NCI-H1436 treated with DMSO at 0.1 percent for 48 hours (cell line): ENCODE measurements at regions not wholly inside any gene's neighbourhood (a gene's known extent, or its start where the extent isn't known, plus 50 kb on each side); places are given as distances from the start of the nearest gene placed in this dataset.

Experiments
- DNase-seq: peaks from one replicate; lab custom pipeline; 2025; lab: John Stamatoyannopoulos, UW

DNA sequence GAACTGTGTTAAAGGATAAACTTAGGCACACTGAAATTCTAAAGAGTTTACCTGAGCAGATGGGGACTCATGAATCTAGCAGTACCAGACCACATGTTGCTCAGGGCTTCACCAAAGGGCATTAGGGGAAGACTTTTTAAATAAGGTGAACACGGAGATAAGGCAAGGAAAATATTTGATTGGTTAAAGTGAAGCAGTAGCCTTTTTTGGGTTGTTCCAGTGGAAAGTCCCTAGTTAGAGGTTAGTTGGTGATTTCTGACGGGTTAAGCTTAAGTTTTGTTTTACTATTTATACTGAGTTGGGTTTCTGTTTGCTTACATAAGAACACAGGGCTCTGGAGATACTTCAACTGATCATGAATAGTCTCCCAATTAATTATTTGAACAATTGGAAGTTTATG is 722.5 kb downstream of the SOCS6 start:
- DNase-seq: no peak

DNA sequence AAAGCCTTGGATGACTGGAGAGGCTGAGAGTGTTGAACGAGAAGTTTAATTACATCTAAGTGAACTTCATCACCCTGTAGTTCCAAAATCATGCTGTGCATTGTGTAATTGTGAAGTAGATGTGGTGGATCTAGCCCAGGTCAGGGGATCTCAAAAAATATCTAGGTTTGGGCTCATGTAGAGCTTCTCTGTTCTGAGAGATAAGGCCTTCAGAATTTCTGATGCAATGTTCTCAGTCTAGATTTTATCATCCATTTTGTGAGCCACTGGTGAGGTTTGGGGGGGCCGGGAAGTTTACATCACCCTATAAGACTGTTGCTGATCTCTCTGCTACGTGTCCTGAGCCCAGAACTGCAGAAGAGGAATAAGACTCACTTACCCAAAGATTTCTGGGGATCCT is 719.4 kb downstream of the SOCS6 start:
- no peak for DNase-seq

DNA sequence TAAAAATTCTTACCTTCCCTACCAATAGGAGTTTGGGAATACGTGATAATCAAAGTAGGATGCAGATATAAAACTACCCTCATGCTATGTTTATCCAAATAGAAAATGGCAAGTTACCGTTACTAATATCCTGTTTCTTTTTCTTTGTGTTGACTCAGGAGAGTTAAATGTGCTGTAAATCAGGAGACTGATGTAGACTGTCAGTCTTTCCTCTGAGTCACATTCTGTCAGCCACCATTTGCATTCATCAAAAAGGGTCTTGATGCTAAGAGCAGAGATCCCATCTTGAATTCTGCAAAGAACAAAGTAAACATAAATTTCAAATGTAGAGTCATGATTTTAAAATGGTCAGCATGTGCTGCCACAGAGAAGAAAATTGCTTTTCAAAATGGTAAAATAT is 712.8 kb downstream of the SOCS6 start:
- DNase-seq: no peak

DNA sequence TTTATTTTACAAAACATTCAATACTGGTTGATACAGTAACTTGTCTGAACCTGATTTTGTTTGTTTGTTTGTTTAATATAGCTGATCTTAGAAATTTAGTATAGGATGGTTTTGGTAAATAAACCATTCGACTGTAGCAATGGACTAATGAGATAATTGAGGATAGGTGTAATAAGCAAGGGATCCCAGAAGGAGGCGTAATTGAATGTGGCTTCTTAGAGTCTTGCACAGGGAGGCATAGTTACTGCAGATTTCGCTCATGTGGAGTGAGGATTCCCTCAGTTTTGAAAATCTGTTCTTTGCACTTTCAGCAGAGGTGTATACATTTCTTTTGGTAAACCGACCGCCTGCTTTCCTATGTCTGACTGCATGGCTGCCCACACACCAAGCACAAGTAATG is 709.6 kb downstream of the SOCS6 start:
- DNase-seq: no peak

DNA sequence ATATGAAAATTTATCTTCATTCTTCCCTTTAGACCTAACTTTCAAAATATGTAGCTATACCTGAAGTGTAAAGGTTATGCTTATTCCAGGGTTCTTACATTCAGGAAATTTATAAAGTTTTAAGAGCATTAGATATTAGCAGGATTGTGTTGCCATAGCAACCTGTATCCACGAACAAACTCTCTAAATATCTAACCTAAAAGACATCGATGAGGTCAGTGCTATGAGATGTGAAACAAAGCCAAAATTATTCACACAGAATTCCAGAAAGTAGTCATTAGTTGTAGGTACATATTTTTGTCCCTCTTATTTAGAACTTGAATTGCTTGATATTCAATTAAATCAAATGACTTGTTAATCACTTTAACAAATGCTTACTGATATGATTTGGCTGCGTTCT is 705.3 kb downstream of the SOCS6 start:
- no peak for DNase-seq

DNA sequence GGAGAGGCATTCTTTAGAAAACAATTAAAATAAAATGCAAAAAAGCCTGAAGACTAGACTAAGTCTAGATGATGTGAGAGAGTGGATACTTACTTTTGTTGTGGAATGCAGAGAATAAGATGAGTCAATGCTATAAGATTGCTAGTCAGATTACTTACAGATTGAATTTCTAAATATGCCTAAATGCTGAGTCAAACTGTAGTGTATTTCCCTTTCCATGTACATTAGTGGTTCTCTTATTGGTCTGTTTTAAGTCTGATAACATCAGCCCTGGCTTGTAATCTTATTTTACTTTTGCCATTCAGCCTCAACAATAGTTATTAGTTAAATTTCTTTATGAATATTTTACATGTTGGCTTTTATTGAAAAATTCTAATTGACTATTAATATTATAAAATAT is 702.7 kb downstream of the SOCS6 start:
- DNase-seq: no peak

DNA sequence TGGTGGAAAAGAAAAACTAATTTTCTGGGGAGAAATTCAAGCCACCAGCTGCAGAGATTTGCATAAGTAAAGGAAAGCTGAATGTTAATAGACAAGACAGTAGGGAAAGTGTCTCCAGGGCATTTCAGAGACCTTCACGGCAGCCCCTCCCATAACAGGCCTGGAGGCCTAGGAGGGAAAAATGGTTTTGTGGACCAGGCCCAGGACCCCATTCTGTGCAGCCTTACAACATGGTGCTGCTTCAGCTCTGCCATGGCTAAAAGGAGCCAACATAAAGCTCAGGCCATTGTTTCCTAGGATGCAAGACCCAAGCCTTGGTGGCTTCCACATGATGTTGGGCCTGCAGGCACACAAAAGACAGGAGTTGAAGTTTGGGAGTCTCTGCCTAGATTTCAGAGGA is 697.1 kb downstream of the SOCS6 start:
- DNase-seq: no peak

DNA sequence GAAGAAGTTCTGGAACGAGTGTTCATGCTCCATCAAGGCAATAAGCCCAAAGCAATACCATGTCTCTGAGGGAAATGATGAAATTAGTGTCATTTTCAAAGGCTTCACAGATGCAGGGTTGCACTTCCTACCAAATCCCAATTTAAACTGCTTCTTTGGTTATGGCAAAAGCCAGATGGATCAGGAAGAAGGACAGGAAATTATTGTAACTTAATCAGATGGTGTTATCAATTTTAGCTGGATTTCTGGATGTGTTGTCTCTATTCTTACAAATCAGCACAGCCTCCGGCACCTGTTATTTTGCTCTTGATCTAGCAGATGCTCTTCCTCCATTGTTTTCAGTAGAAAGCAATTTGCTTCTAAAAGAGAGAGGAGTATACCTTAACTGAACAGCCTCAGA is 693.4 kb downstream of the SOCS6 start:
- no peak for DNase-seq

DNA sequence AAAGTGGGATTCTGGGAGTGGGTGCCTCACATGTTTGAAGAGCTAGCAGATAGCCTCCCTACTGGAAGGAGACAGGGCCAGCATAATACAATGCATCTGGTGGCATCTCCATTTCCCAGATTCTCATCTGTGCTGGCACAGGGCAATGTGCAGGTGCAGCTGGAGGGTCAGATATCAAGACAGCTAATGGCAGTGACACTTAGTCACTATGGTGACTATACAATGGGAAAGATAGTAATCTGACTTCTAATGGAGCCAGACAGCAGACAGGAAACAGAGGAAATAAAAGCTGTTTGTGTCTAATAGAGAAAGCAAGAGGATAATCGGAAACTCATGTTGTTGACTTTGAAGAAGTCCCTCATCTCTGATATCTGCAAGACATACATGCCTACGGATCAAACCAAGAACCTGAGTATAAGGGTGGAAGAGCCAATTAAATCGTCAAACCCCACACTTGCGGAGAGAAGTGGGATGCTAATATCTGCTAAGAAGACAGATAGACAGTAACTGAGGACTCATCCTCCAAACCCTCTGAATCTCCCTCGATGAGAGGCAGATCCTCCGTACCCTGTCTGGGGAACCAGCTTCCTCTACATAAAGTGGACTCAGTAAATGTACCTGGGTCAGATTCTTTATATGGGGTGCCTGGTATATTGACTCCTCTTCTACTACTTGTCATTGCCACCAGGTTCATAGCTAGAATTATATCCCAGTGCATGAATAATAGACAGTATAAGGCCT is 692.7 kb downstream of the SOCS6 start:
- no peak for DNase-seq

DNA sequence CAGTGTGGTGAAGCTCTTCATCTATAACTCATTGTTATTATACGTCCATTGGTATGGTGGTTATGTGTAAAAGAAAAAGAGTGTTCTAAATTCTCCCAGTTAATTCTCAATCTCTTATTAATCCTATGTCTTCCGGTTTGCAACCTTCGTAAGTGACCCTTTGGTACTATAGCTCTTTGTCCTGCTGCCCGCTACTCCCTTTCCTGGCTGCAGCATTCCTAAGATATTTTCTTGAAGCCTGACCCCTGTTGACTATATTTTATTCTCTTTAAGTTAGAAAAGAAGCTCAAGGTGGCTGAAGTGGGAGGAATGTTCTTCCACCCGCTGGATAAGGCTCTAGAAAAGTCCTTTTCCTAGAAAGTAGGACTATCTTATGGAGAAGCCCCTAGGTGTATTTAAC is 684.8 kb downstream of the SOCS6 start:
- DNase-seq: no peak

DNA sequence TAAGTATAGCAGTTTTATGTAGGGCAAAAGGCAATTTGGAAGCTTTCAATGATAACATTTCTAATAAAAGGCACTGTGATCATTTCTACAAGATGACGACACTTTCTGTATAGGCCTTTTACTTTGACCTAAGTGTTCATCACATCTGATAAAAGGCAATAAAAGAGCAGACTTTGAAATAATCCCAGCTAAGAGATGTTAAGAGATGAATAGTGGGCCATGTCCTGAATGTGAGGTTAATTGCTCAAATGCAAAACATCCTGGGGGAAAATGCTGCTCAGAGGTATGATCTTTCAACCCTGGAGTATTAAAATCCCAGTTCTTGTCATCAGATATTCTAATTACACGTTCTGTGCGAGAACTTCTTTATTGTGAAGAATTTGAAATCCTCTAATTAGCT is 677.6 kb downstream of the SOCS6 start:
- DNase-seq: no peak

DNA sequence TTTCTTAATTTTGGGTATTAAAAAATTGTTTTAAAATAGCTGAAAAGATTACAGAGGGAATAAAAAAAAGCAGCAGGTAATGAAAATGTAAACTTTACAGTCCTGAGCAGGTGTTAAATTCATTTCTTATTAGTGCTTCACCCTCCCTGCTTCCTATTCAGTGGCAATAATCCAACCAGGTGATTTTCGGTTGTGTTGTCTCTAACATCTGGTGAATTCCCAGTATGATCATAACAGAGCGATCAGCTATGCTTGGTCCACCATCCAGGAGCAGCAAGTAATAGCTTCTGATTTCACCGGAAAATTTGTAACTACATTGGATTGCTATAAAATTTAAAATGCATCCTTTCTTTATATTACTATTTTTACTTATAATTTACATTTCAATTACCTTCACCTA is 673.1 kb downstream of the SOCS6 start:
- DNase-seq: no peak

DNA sequence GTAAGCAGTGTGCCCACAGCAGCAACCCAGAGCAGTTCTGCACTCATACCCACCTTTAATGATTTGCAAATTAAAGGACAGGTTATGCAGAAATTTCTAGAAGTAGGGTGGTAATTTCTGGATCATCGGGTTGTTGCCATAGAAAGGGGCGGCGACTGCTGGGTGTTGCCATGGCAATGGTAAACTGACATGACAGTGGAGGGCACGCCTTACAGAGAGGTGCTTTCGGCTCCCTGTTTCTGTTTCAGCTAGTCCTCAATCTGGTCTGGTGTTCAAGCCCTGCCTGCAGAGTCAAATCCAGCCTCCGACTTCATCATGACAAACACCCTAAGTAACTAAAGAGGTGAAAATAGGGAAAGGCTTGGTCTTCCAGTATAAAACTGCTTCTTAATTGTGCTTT is 667.7 kb downstream of the SOCS6 start:
- no peak for DNase-seq

DNA sequence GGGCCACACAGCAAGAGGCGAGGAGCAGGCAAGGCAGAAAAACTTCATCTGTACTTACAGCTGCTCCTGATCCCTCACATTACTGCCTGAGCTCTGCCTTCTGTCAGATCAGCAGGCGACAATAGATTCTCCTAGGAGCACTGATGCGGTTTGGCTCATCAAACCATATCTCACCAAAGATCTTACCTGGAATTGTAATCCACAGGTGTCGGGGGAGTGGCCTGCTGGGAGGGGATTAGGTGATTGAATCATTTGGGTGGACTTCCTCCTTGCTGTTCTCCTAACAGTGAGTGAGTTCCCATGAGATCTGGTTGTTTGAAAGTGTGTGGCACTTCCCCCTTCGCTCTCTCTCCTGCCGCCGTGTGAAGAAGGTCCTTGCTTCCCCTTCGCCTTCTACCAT is 647.3 kb downstream of the SOCS6 start:
- DNase-seq: no peak

DNA sequence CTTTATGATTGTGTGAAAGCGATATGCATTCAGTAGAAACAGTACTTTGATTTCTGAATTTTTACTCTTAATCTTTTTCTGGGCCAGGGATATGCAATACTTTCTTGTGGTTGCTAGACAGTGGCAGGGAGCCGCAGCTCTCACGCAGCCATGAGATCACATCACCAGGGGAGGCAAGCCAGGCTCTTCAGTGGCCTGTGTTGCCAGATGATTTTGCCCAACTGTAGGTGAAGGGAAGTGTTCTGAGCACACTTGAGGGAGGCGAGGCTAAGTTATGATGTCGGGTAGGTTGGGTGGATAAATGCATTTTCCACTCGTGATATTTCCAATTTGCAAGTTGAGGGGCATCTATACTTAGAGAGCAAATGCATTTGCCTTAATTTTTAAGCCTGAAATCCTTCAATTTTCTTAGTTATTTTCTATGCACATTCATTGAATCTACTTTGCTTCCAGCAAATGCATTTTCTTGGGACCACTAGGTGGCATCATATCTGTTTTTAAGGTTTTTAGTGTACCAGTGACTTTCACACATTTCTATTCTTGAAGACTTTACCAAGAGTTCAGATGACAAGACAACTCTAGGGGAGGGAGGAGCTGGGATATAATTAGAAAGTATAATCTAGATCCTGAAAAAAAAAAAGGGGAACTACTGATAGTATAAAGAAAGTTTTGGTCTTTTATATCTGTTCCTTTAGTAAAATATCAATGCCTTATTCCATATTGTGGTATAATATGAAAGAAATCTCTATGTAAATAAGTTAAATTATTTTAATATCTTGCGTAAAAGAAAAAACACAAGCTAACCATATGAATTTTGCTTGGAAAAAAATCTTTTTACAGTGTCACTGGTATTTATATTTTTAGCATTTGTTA is 643.3 kb downstream of the SOCS6 start:
- DNase-seq: peak; percentile 9

DNA sequence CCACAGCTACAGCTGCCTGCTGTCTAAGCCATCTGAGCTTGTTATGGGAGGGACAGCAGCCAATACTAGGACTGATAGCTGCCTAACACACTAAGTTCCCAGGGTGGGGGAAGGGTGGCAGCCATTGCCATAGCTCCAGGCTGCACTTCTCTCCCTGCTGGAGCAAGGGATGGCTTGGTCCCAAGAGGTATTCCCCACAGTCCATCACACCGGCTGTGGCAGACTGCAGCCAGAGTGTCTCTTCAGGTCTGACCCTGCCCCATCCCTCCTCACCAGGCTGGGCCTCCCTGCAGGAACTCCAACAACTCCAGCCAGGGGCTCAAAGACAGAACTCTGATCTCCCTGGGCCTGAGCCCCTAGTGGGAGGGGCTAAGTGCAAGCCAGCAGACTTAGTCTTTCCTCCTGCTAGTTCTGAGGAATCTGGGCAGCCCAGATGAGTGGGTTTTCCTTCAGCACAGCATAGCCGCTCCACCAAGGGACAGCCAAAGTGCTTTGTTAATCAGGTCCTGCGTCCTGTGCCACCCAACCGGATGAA is 632.1 kb downstream of the SOCS6 start:
- DNase-seq: no peak

DNA sequence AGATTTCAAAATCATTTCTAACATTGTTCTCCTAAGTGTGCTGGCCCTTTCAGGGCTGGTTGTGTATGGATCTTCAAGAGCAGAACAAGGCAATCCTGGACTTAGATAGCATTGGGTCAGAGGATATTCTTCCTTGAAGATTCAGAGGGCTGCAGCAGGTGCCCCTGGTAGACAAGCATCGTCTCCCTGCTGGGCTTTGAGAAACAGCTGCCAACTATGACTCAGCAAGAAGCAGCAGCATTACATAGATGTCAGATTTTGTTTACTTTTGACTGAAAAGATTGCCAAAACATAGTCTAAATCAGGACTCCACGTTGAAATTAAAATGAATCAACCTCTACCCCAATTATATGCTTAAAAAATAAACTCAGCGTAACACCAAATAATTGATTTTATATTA is 618.8 kb downstream of the SOCS6 start:
- DNase-seq: no peak

DNA sequence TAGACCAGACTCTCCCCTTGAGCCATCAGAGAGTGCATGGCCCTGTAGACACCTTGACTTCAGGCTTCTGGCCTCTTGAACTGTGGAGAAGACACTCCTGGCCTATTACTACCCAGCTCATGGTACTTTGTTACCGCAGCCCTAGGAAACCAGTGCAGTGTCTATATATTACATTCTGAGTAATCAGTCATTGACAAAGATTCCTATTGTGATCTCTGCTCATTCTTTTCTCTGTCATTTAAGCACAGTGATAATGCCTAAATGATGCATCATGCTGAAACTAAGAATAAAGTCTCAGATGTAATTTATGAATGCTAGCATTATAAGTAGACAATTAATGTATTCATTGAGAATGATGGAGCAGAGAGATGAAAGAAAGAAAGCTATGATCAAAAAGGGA is 603.5 kb downstream of the SOCS6 start:
- no peak for DNase-seq

DNA sequence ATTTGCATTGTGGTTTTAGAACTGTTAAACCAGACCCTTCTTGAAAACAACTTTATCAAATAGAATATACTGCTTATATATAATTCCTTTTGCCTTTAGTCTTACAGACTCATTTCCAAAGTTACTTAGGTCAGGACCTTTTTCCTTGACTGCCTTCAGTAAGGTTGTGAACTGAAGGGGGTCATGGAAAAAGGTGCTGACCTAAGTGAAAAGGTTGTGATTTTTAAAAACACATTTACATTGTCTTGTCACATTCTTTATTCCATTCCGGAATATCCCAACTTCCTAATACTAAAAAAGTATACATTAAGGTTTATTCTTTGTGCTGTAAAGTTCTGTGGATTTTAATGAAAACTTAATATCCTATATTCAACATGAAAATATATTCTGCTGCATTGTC is 581.4 kb downstream of the SOCS6 start:
- no peak for DNase-seq

DNA sequence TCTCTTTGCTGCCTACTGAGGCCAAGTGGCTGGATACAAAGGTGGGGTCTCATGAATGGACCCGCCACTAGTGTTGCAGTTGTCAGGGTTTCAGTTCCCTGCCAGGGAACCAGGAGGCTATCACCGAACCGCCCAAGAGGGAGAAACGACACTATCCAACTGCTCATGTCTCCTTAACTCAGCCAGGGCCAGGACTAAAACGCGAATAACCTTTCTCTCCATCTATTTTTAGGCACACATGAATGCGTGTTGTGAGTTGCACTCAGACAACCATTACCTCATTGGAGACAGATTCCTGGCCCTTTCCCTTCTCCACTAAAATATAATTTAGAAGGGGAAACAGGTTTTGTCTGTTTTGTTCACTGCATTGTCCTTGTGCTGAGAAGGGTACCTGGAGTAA is 559.5 kb downstream of the SOCS6 start:
- DNase-seq: no peak

DNA sequence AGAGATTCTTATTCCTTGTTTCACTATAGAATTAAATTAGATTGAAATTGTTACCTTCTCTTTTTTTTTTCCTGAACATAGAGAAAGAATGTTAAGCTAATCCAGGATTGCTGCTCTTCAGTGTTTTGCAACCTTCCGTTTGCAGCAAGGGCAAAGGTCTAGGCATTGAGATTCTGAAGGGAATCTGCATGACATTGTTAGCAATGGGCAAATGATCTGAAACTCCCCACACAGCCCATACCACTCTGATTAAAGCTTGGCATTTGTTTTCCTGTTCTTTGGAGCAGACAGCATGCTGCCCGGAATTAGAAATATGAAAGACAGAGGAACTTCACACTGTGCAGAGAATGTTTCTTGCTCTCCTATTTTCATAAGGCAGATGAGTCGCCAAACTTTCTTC is 551.8 kb downstream of the SOCS6 start:
- DNase-seq: no peak

DNA sequence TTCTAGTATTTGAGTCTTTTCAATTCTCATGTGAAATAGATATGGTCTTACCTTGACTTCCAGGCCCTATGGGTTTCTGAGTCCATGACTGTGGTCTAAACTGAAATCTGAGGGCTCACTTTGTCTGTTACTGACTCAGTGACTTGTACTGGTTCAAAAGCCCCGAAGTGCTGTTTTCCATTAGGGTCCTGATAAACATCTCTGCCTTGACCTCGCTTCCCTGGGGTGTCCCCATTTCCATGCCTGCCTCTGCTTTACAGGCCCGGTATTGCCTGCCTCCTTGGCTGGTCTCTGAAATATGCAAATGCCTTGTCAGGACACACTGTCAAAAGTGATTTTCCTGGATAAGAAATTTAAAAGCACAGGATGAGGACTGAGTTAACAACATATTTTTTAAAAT is 538.8 kb downstream of the SOCS6 start:
- no peak for DNase-seq

DNA sequence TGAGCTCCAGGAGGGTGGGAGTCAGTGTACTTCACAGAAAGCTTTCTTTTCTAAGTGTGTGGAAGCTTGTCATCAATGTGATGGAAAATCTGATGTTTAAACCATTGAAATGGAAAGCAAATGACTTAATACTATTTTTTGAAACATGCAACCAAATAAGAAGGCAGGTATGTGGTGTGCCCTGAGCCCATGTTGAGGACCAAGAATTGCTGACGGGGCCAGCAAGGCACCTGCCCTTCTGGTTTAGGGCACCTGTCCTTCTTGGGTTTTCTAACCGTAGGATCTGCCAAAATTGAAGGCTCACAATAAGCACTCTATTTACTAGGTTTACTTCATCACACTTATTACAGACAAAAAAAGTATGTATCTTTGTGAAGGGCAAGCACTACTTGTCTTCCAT is 537.7 kb downstream of the SOCS6 start:
- DNase-seq: no peak
